HG03045 (cell line): ENCODE measurements at regions not wholly inside any gene's neighbourhood (a gene's known extent, or its start where the extent isn't known, plus 50 kb on each side); places are given as distances from the start of the nearest gene placed in this dataset.
"Not testable (repeated sequence)": the region's sequence is repeated elsewhere in the genome, so short reads cannot be mapped to it uniquely, and the experiment has no call there.

ENCODE experiments used
- ATAC-seq: cut with Tn5 transposase; IDR thresholded peaks from one replicate; pipeline ENCODE4 v1.9.1; 2021; ENCODE audit warnings: mild to moderate bottlenecking, moderate library complexity; ENCODE audit not compliant: unreplicated experiment

GRCh38 chr14:87260460-87260859, 732.5 kb downstream of the GALC start:
- ATAC-seq, result no peak

- no peak for ATAC-seq
Observed at GRCh38 chr14:87257421-87257820, 735.6 kb downstream of the GALC start.

- no peak for ATAC-seq
Observed at GRCh38 chr14:87255058-87255457, 737.9 kb downstream of the GALC start.

- no peak for ATAC-seq
Observed at GRCh38 chr14:87254331-87254874, 738.6 kb downstream of the GALC start.

GRCh38 chr14:87253791-87254190, 739.2 kb downstream of the GALC start:
- ATAC-seq, result not testable (repeated sequence)

- no peak for ATAC-seq
Observed at GRCh38 chr14:87252103-87252502, 740.9 kb downstream of the GALC start.

GRCh38 chr14:87251011-87251410, 742.0 kb downstream of the GALC start:
- ATAC-seq, result no peak

GRCh38 chr14:87241018-87241768, 751.8 kb downstream of the GALC start:
- no peak for ATAC-seq

- not testable (repeated sequence) for ATAC-seq
Observed at GRCh38 chr14:87240319-87240718, 752.7 kb downstream of the GALC start.

- ATAC-seq, result no peak
Observed at GRCh38 chr14:87233806-87234384, 759.1 kb downstream of the GALC start.

- ATAC-seq, result no peak
Observed at GRCh38 chr14:87233266-87233665, 759.7 kb downstream of the GALC start.

- ATAC-seq, result no peak
Observed at GRCh38 chr14:87231336-87232026, 761.5 kb downstream of the GALC start.

GRCh38 chr14:87230726-87231125, 762.3 kb downstream of the GALC start:
- ATAC-seq, result no peak

GRCh38 chr14:87229131-87229530, 763.9 kb downstream of the GALC start:
- ATAC-seq, result no peak

GRCh38 chr14:87217023-87217422, 776.0 kb downstream of the GALC start:
- ATAC-seq, result no peak

GRCh38 chr14:87214558-87214957, 778.4 kb downstream of the GALC start:
- ATAC-seq, result no peak

GRCh38 chr14:87207756-87208155, 785.2 kb downstream of the GALC start:
- no peak for ATAC-seq

GRCh38 chr14:87205811-87206210, 787.2 kb downstream of the GALC start:
- no peak for ATAC-seq

- ATAC-seq, result no peak
Observed at GRCh38 chr14:87203346-87203745, 789.6 kb downstream of the GALC start.

- no peak for ATAC-seq
Observed at GRCh38 chr14:87199381-87199780, 793.6 kb downstream of the GALC start.

GRCh38 chr14:87196436-87196835, 796.5 kb downstream of the GALC start:
- ATAC-seq, result no peak

GRCh38 chr14:87187786-87188185, 805.2 kb downstream of the GALC start:
- no peak for ATAC-seq
